ENCODE measurements at regions not wholly inside any gene's neighbourhood (a gene's known extent, or its start where the extent isn't known, plus 50 kb on each side); places are given as distances from the start of the nearest gene placed in this dataset.

DNA sequence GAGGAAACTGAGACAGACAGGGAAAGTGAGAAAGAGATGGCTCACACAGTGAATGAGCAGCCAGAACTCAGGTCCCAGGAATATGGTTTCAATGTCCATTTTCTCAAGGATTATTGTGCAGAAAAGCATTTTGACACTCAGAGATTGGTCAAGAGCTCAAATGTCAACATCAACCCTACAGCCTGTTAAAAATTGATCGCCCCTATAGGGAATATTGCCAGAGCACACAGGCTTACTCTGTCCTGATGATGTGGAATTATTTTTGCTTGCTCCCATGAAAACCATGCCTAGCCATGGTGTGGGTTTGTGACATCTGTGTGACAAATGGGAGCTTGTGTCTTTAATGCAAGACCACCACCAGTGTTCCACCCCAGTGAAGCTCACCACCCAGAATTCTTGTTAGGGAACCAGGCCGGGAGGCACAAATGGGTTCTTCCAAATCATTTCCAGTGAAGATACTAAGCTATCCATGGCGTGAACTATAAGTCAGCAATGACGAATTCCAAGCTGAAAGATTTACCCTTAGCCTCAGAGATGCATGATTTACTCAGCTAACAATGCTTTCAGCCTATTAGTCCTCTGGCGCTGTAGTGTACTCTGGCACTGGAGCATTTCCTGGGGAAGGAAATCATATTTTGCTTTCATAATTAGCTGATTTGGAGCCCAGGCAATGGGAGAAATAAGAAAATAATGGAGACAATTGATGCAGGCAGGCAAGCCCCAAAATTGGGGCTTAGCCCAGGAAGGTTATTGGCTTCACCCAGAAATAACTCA is 1188.2 kb upstream of the TMEM132C start:
- Histone ChIP-seq H3K9ac (ENCODE audit: low read depth, low read length, poor library complexity) (no peak overlapping the region), H3K4ac (ENCODE audit: low read length) (no peak overlapping the region), H3K4me3 (ENCODE audit: low read length in 2 of 2) (no peak overlapping the region), H3K23ac (ENCODE audit: low read depth, low read length, poor library complexity) (no peak overlapping the region), H3K4me2 (ENCODE audit: insufficient read depth, low read length, poor library complexity, severe bottlenecking) (no peak overlapping the region), H2BK12ac (ENCODE audit: low read length) (no peak overlapping the region), H3K18ac (ENCODE audit: low read length) (no peak overlapping the region), H3K27ac (replicated peaks; ENCODE audit: low read length) (no peak overlapping the region), H3K14ac (ENCODE audit: low read length) (no peak overlapping the region), H2BK120ac (ENCODE audit: low read depth, low read length) (no peak overlapping the region), H2BK15ac (ENCODE audit: low read length) (no peak overlapping the region), H3K4me1 (ENCODE audit: control insufficient read depth in 2 of 2, insufficient read depth in 1 of 2, low read depth in 1 of 2, low read length in 2 of 2) (no peaks in the 10 kb centered on the region), H4K8ac (ENCODE audit: low read depth, low read length) (no peak overlapping the region), H2AK5ac (ENCODE audit: low read depth, low read length) (no peak overlapping the region), H3K27me3 (ENCODE audit: control insufficient read depth in 3 of 3, insufficient read depth in 3 of 3, low read depth in 1 of 3, low read length in 3 of 3) (no peaks in the 10 kb centered on the region), H4K91ac (ENCODE audit: low read depth, low read length, poor library complexity) (no peak overlapping the region), H3K79me1 (ENCODE audit: low read depth, low read length) (no peaks in the 10 kb centered on the region), H3K36me3 (replicated peaks in 1 of 2; ENCODE audit: control insufficient read depth in 2 of 2, insufficient read depth in 2 of 2, low read length in 2 of 2) (no peaks in the 10 kb centered on the region), H2AFZ (ENCODE audit: low read length) (no peak overlapping the region), H2BK5ac (ENCODE audit: low read length) (no peak overlapping the region), H3K9me3 (replicated peaks in 1 of 2; ENCODE audit: control insufficient read depth in 2 of 2, insufficient read depth in 1 of 2, low read depth in 1 of 2, low read length in 2 of 2) (no peaks in the 10 kb centered on the region)
- no CpG with 5 or more reads among the region's 5 CpGs for WGBS, 2 donors (ENCODE audit: extremely low coverage in 2 of 2, insufficient read length in 2 of 2, insufficient replicate concordance in 1 of 2)
- DNase-seq (ENCODE audit: low spot score) = no peak

DNA sequence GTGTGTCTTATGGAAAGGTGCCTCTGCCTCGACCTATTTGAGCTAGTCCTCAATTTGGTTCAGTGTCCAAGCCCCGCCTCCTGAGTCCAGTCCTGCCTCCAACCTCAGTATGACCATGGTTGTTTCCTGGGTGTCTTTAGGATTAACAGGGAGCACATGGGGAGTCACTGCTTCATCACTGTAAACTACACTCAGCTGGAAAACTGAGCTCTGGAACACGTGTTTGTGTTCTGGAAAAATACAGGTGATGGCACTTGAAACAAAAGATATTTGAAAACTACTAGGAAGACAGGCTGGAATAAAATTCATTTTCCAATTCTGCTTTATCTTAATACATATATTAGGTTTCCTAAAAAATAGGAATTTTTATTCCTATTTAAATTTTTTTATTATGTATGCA is 1187.3 kb upstream of the TMEM132C start:
- no CpG with 5 or more reads among the region's 3 CpGs for WGBS, 2 donors (ENCODE audit: extremely low coverage in 2 of 2, insufficient read length in 2 of 2, insufficient replicate concordance in 1 of 2)
- H2BK120ac ChIP-seq (ENCODE audit: low read depth, low read length) = no peak overlapping the region

GRCh38 chr12:127081058-127081457 is 1185.9 kb upstream of the TMEM132C start:
- Histone ChIP-seq H2BK12ac (ENCODE audit: low read length) (no peak overlapping the region), H3K9ac (ENCODE audit: low read depth, low read length, poor library complexity) (no peak overlapping the region), H2BK120ac (ENCODE audit: low read depth, low read length) (no peak overlapping the region), H4K91ac (ENCODE audit: low read depth, low read length, poor library complexity) (no peak overlapping the region), H3K23ac (ENCODE audit: low read depth, low read length, poor library complexity) (no peak overlapping the region), H2AFZ (ENCODE audit: low read length) (no peak overlapping the region), H3K79me1 (ENCODE audit: low read depth, low read length) (no peaks in the 10 kb centered on the region), H4K8ac (ENCODE audit: low read depth, low read length) (no peak overlapping the region), H3K9me3 (replicated peaks in 1 of 2; ENCODE audit: control insufficient read depth in 2 of 2, insufficient read depth in 1 of 2, low read depth in 1 of 2, low read length in 2 of 2) (no peaks in the 10 kb centered on the region), H3K27ac (replicated peaks; ENCODE audit: low read length) (no peak overlapping the region), H3K4me2 (ENCODE audit: insufficient read depth, low read length, poor library complexity, severe bottlenecking) (no peak overlapping the region), H3K4me3 (ENCODE audit: low read length in 2 of 2) (no peak overlapping the region), H3K18ac (ENCODE audit: low read length) (no peak overlapping the region), H3K14ac (ENCODE audit: low read length) (no peak overlapping the region), H3K4ac (ENCODE audit: low read length) (no peak overlapping the region), H2AK5ac (ENCODE audit: low read depth, low read length) (no peak overlapping the region), H2BK5ac (ENCODE audit: low read length) (no peak overlapping the region), H3K36me3 (replicated peaks in 1 of 2; ENCODE audit: control insufficient read depth in 2 of 2, insufficient read depth in 2 of 2, low read length in 2 of 2) (no peaks in the 10 kb centered on the region), H3K4me1 (ENCODE audit: control insufficient read depth in 2 of 2, insufficient read depth in 1 of 2, low read depth in 1 of 2, low read length in 2 of 2) (no peaks in the 10 kb centered on the region), H2BK15ac (ENCODE audit: low read length) (no peak overlapping the region), H3K27me3 (ENCODE audit: control insufficient read depth in 3 of 3, insufficient read depth in 3 of 3, low read depth in 1 of 3, low read length in 3 of 3) (no peaks in the 10 kb centered on the region)
- no peak for DNase-seq (ENCODE audit: low spot score)
- no CpG with 5 or more reads among the region's 2 CpGs for WGBS, 2 donors (ENCODE audit: extremely low coverage in 2 of 2, insufficient read length in 2 of 2, insufficient replicate concordance in 1 of 2)

More for the DNA sequence above, 1187.3 kb upstream of the TMEM132C start:
- no peak for DNase-seq (ENCODE audit: low spot score)
- no peak overlapping the region for H3K9ac ChIP-seq (ENCODE audit: low read depth, low read length, poor library complexity)
- no peak overlapping the region for H4K8ac ChIP-seq (ENCODE audit: low read depth, low read length)
- no peaks in the 10 kb centered on the region for H3K27me3 ChIP-seq (ENCODE audit: control insufficient read depth in 3 of 3, insufficient read depth in 3 of 3, low read depth in 1 of 3, low read length in 3 of 3)
- H3K4me1 ChIP-seq (ENCODE audit: control insufficient read depth in 2 of 2, insufficient read depth in 1 of 2, low read depth in 1 of 2, low read length in 2 of 2) = no peaks in the 10 kb centered on the region
- no peak overlapping the region for H2BK5ac ChIP-seq (ENCODE audit: low read length)
- no peak overlapping the region for H3K14ac ChIP-seq (ENCODE audit: low read length)
- H3K4ac ChIP-seq (ENCODE audit: low read length) = no peak overlapping the region
- no peaks in the 10 kb centered on the region for H3K36me3 ChIP-seq (replicated peaks in 1 of 2; ENCODE audit: control insufficient read depth in 2 of 2, insufficient read depth in 2 of 2, low read length in 2 of 2)
- H2AFZ ChIP-seq (ENCODE audit: low read length) = no peak overlapping the region
- no peak overlapping the region for H2BK12ac ChIP-seq (ENCODE audit: low read length)
- no peak overlapping the region for H3K18ac ChIP-seq (ENCODE audit: low read length)
- no peak overlapping the region for H3K23ac ChIP-seq (ENCODE audit: low read depth, low read length, poor library complexity)
- H4K91ac ChIP-seq (ENCODE audit: low read depth, low read length, poor library complexity) = no peak overlapping the region
- H2BK15ac ChIP-seq (ENCODE audit: low read length) = no peak overlapping the region
- no peaks in the 10 kb centered on the region for H3K9me3 ChIP-seq (replicated peaks in 1 of 2; ENCODE audit: control insufficient read depth in 2 of 2, insufficient read depth in 1 of 2, low read depth in 1 of 2, low read length in 2 of 2)
- H3K79me1 ChIP-seq (ENCODE audit: low read depth, low read length) = no peaks in the 10 kb centered on the region
- H3K27ac ChIP-seq (replicated peaks; ENCODE audit: low read length) = no peak overlapping the region
- H2AK5ac ChIP-seq (ENCODE audit: low read depth, low read length) = no peak overlapping the region
- no peak overlapping the region for H3K4me2 ChIP-seq (ENCODE audit: insufficient read depth, low read length, poor library complexity, severe bottlenecking)
- no peak overlapping the region for H3K4me3 ChIP-seq (ENCODE audit: low read length in 2 of 2)

- no peak overlapping the region for H3K23ac ChIP-seq (ENCODE audit: low read depth, low read length, poor library complexity)
- H3K9ac ChIP-seq (ENCODE audit: low read depth, low read length, poor library complexity) = no peak overlapping the region
- no peaks in the 10 kb centered on the region for H3K27me3 ChIP-seq (ENCODE audit: control insufficient read depth in 3 of 3, insufficient read depth in 3 of 3, low read depth in 1 of 3, low read length in 3 of 3)
- no peaks in the 10 kb centered on the region for H3K36me3 ChIP-seq (replicated peaks in 1 of 2; ENCODE audit: control insufficient read depth in 2 of 2, insufficient read depth in 2 of 2, low read length in 2 of 2)
- DNase-seq (ENCODE audit: low spot score) = no peak
- H2BK15ac ChIP-seq (ENCODE audit: low read length) = no peak overlapping the region
- H3K4me3 ChIP-seq (ENCODE audit: low read length in 2 of 2) = peak overlapping the region in 1 of 2 donors; percentile 38
- H2AK5ac ChIP-seq (ENCODE audit: low read depth, low read length) = no peak overlapping the region
- H3K79me1 ChIP-seq (ENCODE audit: low read depth, low read length) = no peaks in the 10 kb centered on the region
- H3K9me3 ChIP-seq (replicated peaks in 1 of 2; ENCODE audit: control insufficient read depth in 2 of 2, insufficient read depth in 1 of 2, low read depth in 1 of 2, low read length in 2 of 2) = no peaks in the 10 kb centered on the region
- no peak overlapping the region for H3K4ac ChIP-seq (ENCODE audit: low read length)
- no peak overlapping the region for H3K14ac ChIP-seq (ENCODE audit: low read length)
- H2BK5ac ChIP-seq (ENCODE audit: low read length) = no peak overlapping the region
- peak overlapping the region; percentile 82 for H2AFZ ChIP-seq (ENCODE audit: low read length)
- WGBS, 2 donors (ENCODE audit: extremely low coverage in 2 of 2, insufficient read length in 2 of 2, insufficient replicate concordance in 1 of 2) = no CpG with 5 or more reads among the region's 6 CpGs
- no peak overlapping the region for H4K8ac ChIP-seq (ENCODE audit: low read depth, low read length)
- H2BK12ac ChIP-seq (ENCODE audit: low read length) = no peak overlapping the region
- H3K27ac ChIP-seq (replicated peaks; ENCODE audit: low read length) = no peak overlapping the region
- H3K18ac ChIP-seq (ENCODE audit: low read length) = no peak overlapping the region
- no peak overlapping the region for H3K4me2 ChIP-seq (ENCODE audit: insufficient read depth, low read length, poor library complexity, severe bottlenecking)
- no peak overlapping the region for H2BK120ac ChIP-seq (ENCODE audit: low read depth, low read length)
- no peaks in the 10 kb centered on the region for H3K4me1 ChIP-seq (ENCODE audit: control insufficient read depth in 2 of 2, insufficient read depth in 1 of 2, low read depth in 1 of 2, low read length in 2 of 2)
- H4K91ac ChIP-seq (ENCODE audit: low read depth, low read length, poor library complexity) = no peak overlapping the region
Measured at GRCh38 chr12:127083008-127083949, 1183.7 kb upstream of the TMEM132C start.
